Subcutaneous abdominal adipose tissue (tissue), 5 donors: ENCODE measurements at regions not wholly inside any gene's neighbourhood (a gene's known extent, or its start where the extent isn't known, plus 50 kb on each side); places are given as distances from the start of the nearest gene placed in this dataset.
"Not testable (repeated sequence)": the region's sequence is repeated elsewhere in the genome, so short reads cannot be mapped to it uniquely, and the experiment has no call there.

Experiments used
- H3K27ac ChIP-seq: one replicate; pipeline ENCODE4 v1.7.0; 2013; ENCODE audit warnings: low read depth, mild to moderate bottlenecking, inconsistent platforms, low read length, moderate library complexity
- H3K27me3 ChIP-seq, 5 donors: one replicate each; pipeline ENCODE4 v1.7.0; 2013; ENCODE audit warnings: low read length in 5 of 5, inconsistent platforms in 1 of 5; ENCODE audit not compliant: control insufficient read depth in 5 of 5, insufficient read depth in 4 of 5
- H3K36me3 ChIP-seq, 5 donors: one replicate each; pipeline ENCODE4 v1.7.0; 2013; ENCODE audit warnings: low read length in 5 of 5; ENCODE audit not compliant: control insufficient read depth in 5 of 5, insufficient read depth in 5 of 5
- H3K4me1 ChIP-seq, 5 donors: one replicate each; pipeline ENCODE4 v1.7.0; 2013; ENCODE audit warnings: low read length in 5 of 5, mild to moderate bottlenecking in 3 of 5, moderate library complexity in 1 of 5; ENCODE audit not compliant: control insufficient read depth in 5 of 5, insufficient read depth in 5 of 5
- H3K4me3 ChIP-seq, 5 donors: one replicate each; pipeline ENCODE4 v1.7.0; 2013; ENCODE audit warnings: low read length in 5 of 5, low read depth in 1 of 5
- H3K9ac ChIP-seq, 5 donors: one replicate each; pipeline ENCODE4 v1.7.0; 2013; ENCODE audit warnings: low read length in 5 of 5, mild to moderate bottlenecking in 4 of 5, moderate library complexity in 3 of 5
- H3K9me3 ChIP-seq, 5 donors: one replicate each; pipeline ENCODE4 v1.7.0; 2013; ENCODE audit warnings: low read length in 5 of 5; ENCODE audit not compliant: control insufficient read depth in 5 of 5
- donor health status: healthy.
- donor health status: healthy.
- donor health status: healthy.
- donor health status: healthy.
- donor health status: healthy.

DNA sequence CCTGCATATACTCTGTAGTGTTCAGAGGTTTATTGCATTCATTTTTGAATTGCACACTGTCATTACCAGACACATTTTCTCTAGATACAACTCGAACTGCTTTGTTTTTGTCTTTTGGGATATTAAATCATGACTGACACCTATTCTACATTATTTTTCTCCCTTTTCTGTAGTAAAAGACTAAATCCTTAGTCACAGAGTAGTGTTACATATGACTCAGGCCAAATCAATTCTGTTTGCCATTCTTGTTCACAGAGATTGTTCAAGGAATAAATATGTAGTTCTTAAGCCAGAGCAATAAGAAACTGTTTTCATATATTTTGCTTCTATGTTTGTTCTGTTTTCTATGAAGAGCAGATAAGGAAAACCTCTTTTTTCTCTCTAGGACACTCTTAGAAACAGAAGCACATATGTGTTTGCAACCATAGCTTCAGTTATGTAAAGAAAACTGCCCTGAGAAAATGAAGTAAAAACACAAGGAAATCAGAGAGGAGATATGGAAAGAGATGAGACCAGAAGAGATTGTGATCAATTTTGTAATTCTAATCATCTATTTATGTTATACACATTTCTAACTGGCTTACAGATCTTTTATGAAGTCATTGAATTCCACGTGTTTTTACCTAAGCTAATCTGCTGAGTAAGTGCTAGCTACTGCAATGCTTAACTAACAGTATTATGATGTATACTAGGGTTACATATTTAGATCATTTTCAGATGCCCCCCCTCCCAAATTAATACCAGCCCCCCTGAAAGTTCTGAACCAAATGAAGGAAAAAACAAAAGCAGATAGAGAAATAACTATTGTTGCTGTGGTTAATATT, 1995.6 kb upstream of the CDH6 start:
- Histone ChIP-seq H3K27me3 (no peaks in the 10 kb centered on the region), H3K27ac (no peak overlapping the region), H3K4me3 (no peak overlapping the region), H3K9ac (no peak overlapping the region), H3K4me1 (no peaks in the 10 kb centered on the region), H3K9me3 (no peaks in the 10 kb centered on the region), H3K36me3 (no peaks in the 10 kb centered on the region)

DNA sequence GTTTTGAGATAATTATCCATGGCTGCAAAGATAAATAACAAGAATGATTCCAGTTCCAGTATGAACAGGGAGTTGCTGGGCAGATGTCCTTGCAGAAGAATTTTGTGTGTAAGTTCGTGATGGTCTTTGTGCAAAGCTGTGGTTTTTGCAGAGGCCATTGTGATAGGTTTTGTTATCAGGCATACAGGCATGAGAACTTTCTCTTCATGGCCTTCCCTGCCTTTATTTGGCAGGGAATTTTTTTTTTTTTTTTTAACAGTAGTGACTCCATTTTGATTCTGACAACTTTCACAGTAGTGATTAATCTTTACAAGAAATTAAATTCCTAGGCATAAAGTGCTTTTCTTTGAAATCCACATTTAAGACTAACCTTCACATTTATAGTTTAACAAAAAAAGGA, 1999.5 kb upstream of the CDH6 start:
- H3K4me3 ChIP-seq: no peak overlapping the region
- no peaks in the 10 kb centered on the region for H3K27me3 ChIP-seq
- H3K27ac ChIP-seq: no peak overlapping the region
- H3K9ac ChIP-seq: no peak overlapping the region
- no peaks in the 10 kb centered on the region for H3K4me1 ChIP-seq
- no peaks in the 10 kb centered on the region for H3K9me3 ChIP-seq
- no peaks in the 10 kb centered on the region for H3K36me3 ChIP-seq

DNA sequence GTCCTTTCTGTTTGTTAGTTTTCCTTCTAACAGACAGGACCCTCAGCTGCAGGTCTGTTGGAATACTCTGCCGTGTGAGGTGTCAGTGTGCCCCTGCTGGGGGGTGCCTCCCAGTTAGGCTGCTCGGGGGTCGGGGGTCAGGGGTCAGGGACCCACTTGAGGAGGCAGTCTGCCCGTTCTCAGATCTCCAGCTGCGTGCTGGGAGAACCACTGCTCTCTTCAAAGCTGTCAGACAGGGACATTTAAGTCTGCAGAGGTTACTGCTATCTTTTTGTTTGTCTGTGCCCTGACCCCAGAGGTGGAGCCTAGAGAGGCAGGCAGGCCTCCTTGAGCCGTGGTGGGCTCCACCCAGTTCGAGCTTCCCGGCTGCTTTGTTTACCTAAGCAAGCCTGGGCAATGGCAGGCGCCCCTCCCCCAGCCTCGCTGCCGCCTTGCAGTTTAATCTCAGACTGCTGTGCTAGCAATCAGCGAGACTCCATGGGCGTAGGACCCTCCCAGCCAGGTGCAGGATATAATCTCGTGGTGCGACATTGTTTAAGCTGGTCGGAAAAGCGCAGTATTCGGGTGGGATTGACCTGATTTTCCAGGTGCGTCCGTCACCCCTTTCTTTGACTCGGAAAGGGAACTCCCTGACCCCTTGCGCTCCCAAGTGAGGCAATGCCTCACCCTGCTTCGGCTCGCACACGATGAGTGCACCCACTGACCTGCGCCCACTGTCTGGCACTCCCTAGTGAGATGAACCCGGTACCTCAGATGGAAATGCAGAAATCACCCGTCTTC, 2002.0 kb upstream of the CDH6 start:
- not testable (repeated sequence) for H3K9ac ChIP-seq, H3K27ac ChIP-seq, H3K36me3 ChIP-seq, H3K9me3 ChIP-seq, H3K27me3 ChIP-seq, H3K4me3 ChIP-seq, H3K4me1 ChIP-seq

DNA sequence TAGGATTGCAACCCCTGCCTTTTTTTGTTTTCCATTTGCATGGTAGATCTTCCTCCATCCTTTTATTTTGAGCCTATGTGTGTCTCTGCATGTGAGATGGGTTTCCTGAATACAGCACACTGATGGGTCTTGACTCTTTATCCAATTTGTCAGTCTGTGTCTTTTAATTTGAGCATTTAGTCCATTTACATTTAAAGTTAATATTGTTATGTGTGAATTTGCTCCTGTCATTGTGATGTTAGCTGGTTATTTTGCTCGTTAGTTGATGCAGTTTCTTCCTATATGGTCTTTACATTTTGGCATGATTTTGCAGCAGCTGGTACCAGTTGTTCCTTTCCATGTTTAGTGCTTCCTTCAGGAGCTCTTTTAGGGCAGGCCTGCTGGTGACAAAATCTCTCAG, 2003.1 kb upstream of the CDH6 start:
- not testable (repeated sequence) for H3K27me3 ChIP-seq, H3K27ac ChIP-seq, H3K4me1 ChIP-seq, H3K9me3 ChIP-seq, H3K4me3 ChIP-seq, H3K9ac ChIP-seq, H3K36me3 ChIP-seq

DNA sequence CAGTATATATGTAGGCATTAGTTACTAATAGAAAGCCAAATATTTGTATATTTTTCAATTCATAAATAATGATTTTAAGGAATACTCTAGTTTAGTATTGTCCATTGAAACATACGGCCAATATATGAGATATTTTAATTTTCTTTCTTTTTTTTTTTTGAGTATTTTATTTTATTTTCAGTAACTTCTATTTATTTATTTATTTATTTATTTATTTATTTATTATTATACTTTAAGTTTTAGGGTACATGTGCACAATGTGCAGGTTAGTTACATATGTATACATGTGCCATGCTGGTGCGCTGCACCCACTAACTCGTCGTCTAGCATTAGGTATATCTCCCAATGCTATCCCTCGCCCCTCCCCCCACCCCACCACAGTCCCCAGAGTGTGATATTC, 2007.1 kb upstream of the CDH6 start:
- not testable (repeated sequence) for H3K4me1 ChIP-seq, H3K4me3 ChIP-seq, H3K27me3 ChIP-seq, H3K36me3 ChIP-seq, H3K9ac ChIP-seq, H3K27ac ChIP-seq, H3K9me3 ChIP-seq

DNA sequence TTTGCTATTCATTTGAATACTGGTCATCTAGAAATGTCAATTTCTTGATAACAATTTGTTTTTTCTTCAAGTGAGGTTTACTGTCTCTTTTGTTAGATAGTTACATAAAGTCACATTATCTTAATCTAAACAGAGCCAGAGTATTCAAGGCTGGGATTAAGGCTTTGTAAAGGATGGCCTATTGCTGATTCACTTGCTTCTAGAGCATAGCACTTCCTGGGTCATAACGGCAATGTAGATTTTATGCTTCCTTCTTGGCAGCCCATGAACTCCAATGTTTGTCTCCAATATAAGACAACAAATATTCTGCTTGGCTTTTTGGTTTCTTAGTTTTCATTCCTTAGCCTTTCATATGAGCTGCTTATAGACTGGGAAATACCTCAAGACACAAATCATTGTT, 2007.9 kb upstream of the CDH6 start:
- H3K27me3 ChIP-seq: no peaks in the 10 kb centered on the region
- H3K36me3 ChIP-seq: no peaks in the 10 kb centered on the region
- no peak overlapping the region for H3K9ac ChIP-seq
- no peak overlapping the region for H3K27ac ChIP-seq
- H3K4me1 ChIP-seq: no peaks in the 10 kb centered on the region
- H3K4me3 ChIP-seq: no peak overlapping the region
- H3K9me3 ChIP-seq: peaks cover 0 to 4% (median 3%) of the 10 kb centered on the region in 5 donors

DNA sequence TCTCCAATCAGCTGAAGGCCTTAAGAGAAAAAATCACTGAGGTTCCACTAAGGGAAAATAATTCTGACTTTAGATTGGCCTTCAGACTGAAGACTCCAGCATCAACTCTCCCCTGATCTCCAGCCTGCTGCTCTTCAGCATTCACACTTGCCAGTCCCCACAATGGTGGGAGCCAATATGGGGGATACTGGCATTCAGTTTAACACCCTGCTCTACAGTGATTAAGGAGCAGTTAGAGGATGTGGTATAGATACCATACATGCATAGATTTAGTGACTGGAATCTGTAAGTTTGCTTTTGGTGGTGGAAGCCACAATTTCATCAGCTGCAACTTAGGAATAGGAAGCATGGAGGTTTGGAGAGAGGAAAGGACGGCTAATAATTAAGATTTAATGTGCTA, 2017.7 kb upstream of the CDH6 start:
- Histone ChIP-seq H3K9ac (no peak overlapping the region), H3K27me3 (no peaks in the 10 kb centered on the region), H3K36me3 (no peaks in the 10 kb centered on the region), H3K27ac (no peak overlapping the region), H3K4me3 (no peak overlapping the region), H3K4me1 (no peaks in the 10 kb centered on the region), H3K9me3 (peaks cover 0 to 3% (median 0%) of the 10 kb centered on the region in 5 donors)

DNA sequence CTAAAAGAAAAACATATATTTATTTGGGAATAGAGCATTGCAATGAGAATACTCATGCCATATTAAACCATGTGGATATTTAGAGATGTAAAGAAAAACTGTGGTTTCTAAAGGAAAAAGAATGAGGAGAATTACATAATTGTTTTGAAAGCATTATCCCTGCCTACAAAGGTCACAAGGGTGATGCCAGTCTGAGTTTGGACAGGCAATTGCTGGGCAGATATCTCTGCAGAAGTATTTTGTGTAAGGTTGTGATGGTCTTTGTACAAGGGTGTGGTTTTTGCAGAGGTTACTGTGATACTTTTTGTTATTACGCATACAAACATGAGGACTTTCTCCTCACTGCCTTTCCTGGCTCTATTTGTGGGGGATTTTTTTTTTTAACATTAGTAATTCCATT, 2022.9 kb upstream of the CDH6 start:
- H3K9ac ChIP-seq: no peak overlapping the region
- no peaks in the 10 kb centered on the region for H3K4me1 ChIP-seq
- H3K36me3 ChIP-seq: no peaks in the 10 kb centered on the region
- no peaks in the 10 kb centered on the region for H3K27me3 ChIP-seq
- no peak overlapping the region for H3K27ac ChIP-seq
- peaks cover 0 to 3% (median 0%) of the 10 kb centered on the region in 5 donors for H3K9me3 ChIP-seq
- H3K4me3 ChIP-seq: no peak overlapping the region

DNA sequence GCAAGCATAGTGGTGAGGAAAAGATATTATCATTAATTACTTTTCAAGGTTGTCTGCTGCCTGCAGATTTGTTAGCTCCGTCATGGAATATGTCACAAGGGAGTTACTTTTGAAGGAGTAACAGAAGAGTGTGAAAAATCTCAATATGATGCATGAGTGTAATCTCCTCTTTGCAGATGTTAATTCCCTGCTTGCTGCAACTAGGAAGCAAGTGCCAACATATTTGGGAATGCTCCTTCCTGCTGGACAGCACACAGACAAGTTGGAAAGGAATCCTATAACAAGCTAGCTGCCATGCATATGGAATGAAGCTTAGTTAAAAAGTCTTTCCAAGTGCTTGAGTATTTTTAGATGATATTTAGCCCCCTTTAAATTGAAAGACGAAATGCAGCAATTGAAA, 2023.6 kb upstream of the CDH6 start:
- Histone ChIP-seq H3K9ac (no peak overlapping the region), H3K9me3 (peaks cover 0 to 3% (median 0%) of the 10 kb centered on the region in 5 donors), H3K27ac (no peak overlapping the region), H3K4me3 (no peak overlapping the region), H3K36me3 (no peaks in the 10 kb centered on the region), H3K27me3 (no peaks in the 10 kb centered on the region), H3K4me1 (no peaks in the 10 kb centered on the region)

DNA sequence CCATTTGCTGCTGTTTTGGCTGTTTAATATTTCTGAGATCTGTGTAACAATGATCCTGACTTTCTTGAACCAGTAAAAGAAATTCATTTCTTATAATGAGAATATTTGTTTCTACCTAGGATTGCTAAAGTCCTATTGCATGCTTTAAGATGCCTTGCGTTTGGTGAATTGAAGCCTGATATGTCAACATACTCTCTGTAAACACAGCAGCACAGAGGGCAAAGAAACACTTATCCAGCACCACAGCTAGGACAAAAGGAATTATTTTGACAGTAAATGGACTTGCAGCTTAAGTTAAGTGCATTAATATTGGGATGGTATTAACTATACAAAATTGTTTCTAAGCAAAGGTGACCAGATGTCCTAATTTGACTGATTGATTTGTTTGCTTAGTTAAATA, 2031.2 kb upstream of the CDH6 start:
- no peaks in the 10 kb centered on the region for H3K36me3 ChIP-seq
- no peaks in the 10 kb centered on the region for H3K27me3 ChIP-seq
- no peak overlapping the region for H3K27ac ChIP-seq
- H3K4me1 ChIP-seq: no peaks in the 10 kb centered on the region
- no peak overlapping the region for H3K9ac ChIP-seq
- no peaks in the 10 kb centered on the region for H3K9me3 ChIP-seq
- H3K4me3 ChIP-seq: no peak overlapping the region
